ENCODE measurements at regions not wholly inside any gene's neighbourhood (a gene's known extent, or its start where the extent isn't known, plus 50 kb on each side); places are given as distances from the start of the nearest gene placed in this dataset.

GRCh38 chr18:56199580-56200330 lies 438.6 kb downstream of the TXNL1 start:
- Histone ChIP-seq H3K4me3 (replicated peaks in 1 of 3) (no peak overlapping the region), H3K27me3 (no peaks in the 10 kb centered on the region), H3K9me3 (no peaks in the 10 kb centered on the region), H3K36me3 (no peaks in the 10 kb centered on the region), H3K27ac (peak overlapping the region in 1 of 3 donors; percentile 8), H3K4me1 (peaks cover 0 to 23% of the 10 kb centered on the region in 2 donors)
- DNase-seq = no peak
- 77 to 80% methylated on average over 8 of the region's 8 CpGs for WGBS, 2 donors
- intact Hi-C loops (cut with DNase I) = no loop called here
- TF ChIP-seq POLR2A (IDR thresholded peaks at IDR 0.05) = no peak
- TF ChIP-seq, protein P1, sequence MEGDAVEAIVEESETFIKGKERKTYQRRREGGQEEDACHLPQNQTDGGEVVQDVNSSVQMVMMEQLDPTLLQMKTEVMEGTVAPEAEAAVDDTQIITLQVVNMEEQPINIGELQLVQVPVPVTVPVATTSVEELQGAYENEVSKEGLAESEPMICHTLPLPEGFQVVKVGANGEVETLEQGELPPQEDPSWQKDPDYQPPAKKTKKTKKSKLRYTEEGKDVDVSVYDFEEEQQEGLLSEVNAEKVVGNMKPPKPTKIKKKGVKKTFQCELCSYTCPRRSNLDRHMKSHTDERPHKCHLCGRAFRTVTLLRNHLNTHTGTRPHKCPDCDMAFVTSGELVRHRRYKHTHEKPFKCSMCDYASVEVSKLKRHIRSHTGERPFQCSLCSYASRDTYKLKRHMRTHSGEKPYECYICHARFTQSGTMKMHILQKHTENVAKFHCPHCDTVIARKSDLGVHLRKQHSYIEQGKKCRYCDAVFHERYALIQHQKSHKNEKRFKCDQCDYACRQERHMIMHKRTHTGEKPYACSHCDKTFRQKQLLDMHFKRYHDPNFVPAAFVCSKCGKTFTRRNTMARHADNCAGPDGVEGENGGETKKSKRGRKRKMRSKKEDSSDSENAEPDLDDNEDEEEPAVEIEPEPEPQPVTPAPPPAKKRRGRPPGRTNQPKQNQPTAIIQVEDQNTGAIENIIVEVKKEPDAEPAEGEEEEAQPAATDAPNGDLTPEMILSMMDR (IDR thresholded peaks at IDR 0.05) = no peak

- WGBS, 2 donors = 68 to 71% methylated on average over 6 of the region's 6 CpGs
These were observed 441.0 kb downstream of the TXNL1 start for GRCh38 chr18:56197241-56197859.

DNA sequence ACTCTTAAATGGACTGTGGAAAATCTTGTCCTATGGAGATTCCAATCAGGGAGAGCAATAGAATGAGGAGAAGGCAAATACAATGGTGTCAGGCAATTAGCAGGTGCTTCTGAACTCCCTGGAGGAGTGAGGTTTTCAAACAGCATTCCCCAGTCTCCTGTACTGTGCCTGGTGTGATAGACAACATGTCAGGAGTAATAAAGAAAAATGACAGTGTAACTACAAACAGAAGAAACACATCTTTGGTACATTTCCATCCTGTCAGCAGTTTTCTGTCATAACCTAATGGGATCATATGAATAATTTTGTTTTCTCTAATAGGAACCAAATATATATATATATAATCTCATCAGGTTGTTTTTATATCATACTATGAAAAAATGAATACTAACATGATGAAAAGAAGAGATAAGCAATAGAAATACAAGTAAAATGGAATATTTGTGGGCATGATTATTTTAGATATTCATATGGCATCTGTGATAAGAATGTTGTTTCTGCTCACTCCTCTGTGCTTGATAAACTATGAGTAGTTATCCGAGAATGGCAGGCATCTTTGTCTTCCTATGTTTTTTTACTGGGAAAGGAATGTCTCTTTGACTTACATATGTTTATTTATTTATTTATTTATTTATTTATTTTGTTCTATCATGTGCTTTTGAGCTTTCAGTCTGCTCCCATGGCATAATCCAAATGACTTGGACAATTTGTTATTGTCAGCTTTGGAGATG lies 441.7 kb downstream of the TXNL1 start:
- no peak overlapping the region for H3K27ac ChIP-seq
- no peaks in the 10 kb centered on the region for H3K36me3 ChIP-seq
- WGBS, 2 donors = 89 to 94% methylated on average over 1 of the region's 1 CpG
- no peak overlapping the region for H3K4me3 ChIP-seq (replicated peaks in 1 of 3)
- no peaks in the 10 kb centered on the region for H3K27me3 ChIP-seq
- H3K4me1 ChIP-seq = peaks cover under 1 to 23% of the 10 kb centered on the region in 2 donors
- no peak for TF ChIP-seq POLR2A (IDR thresholded peaks at IDR 0.05)
- TF ChIP-seq, protein P1 (IDR thresholded peaks at IDR 0.05) = no peak
- no peaks in the 10 kb centered on the region for H3K9me3 ChIP-seq
- intact Hi-C loops (cut with DNase I) = no loop called here
- no peak for DNase-seq

More at GRCh38 chr18:56197241-56197859, 441.0 kb downstream of the TXNL1 start:
- Histone ChIP-seq H3K36me3 (no peaks in the 10 kb centered on the region), H3K27ac (no peak overlapping the region), H3K9me3 (no peaks in the 10 kb centered on the region), H3K4me1 (peaks cover 0 to 23% of the 10 kb centered on the region in 2 donors), H3K27me3 (no peaks in the 10 kb centered on the region), H3K4me3 (replicated peaks in 1 of 3) (no peak overlapping the region)
- no peak for DNase-seq
- TF ChIP-seq POLR2A (IDR thresholded peaks at IDR 0.05) = no peak
- intact Hi-C loops (cut with DNase I) = no loop called here

- H3K9me3 ChIP-seq = no peaks in the 10 kb centered on the region
- DNase-seq = no peak
- TF ChIP-seq, protein P1 (IDR thresholded peaks at IDR 0.05) = no peak
- TF ChIP-seq POLR2A (IDR thresholded peaks at IDR 0.05) = no peak
- intact Hi-C loops (cut with DNase I) = no loop called here
- H3K36me3 ChIP-seq = no peaks in the 10 kb centered on the region
- 84 to 87% methylated on average over 5 of the region's 5 CpGs for WGBS, 2 donors
- no peak overlapping the region for H3K4me3 ChIP-seq (replicated peaks in 1 of 3)
- peaks cover 7 to 22% of the 10 kb centered on the region in 2 donors for H3K4me1 ChIP-seq
- no peaks in the 10 kb centered on the region for H3K27me3 ChIP-seq
- H3K27ac ChIP-seq = peak overlapping the region; percentile 62 to 83 (median 80)
These were observed 447.1 kb downstream of the TXNL1 start for GRCh38 chr18:56191334-56191733.

- Histone ChIP-seq H3K4me1 (peaks cover 7 to 22% of the 10 kb centered on the region in 2 donors), H3K9me3 (no peaks in the 10 kb centered on the region), H3K4me3 (replicated peaks in 1 of 3) (peak overlapping the region in 2 of 3 donors; percentile 14 to 42), H3K36me3 (no peaks in the 10 kb centered on the region), H3K27me3 (no peaks in the 10 kb centered on the region), H3K27ac (peak overlapping the region in 1 of 3 donors; percentile 83)
- no peak for TF ChIP-seq POLR2A (IDR thresholded peaks at IDR 0.05)
- DNase-seq = no peak
- intact Hi-C loops (cut with DNase I) = no loop called here
- 92 to 93% methylated on average over 20 of the region's 20 CpGs for WGBS, 2 donors
These were observed 448.8 kb downstream of the TXNL1 start for GRCh38 chr18:56189615-56190014.
